ENCODE measurements at regions not wholly inside any gene's neighbourhood (a gene's known extent, or its start where the extent isn't known, plus 50 kb on each side); places are given as distances from the start of the nearest gene placed in this dataset.

GRCh38 chr15:87744815-87745214 lies 511.7 kb downstream of the NTRK3 start:
- no peaks in the 10 kb centered on the region for H3K27me3 Mint-ChIP-seq (ENCODE audit: unreplicated experiment)
- H3K27ac Mint-ChIP-seq (ENCODE audit: unreplicated experiment): no peak overlapping the region
- no peak for DNase-seq
- TF ChIP-seq CTCF (IDR thresholded peaks at IDR 0.05; ENCODE audit: unreplicated experiment): no peak
- H3K9me3 Mint-ChIP-seq (ENCODE audit: low read depth, unreplicated experiment): peaks cover 25% of the 10 kb centered on the region
- H3K36me3 Mint-ChIP-seq (ENCODE audit: insufficient read depth, unreplicated experiment): no peaks in the 10 kb centered on the region
- no peak overlapping the region for H3K4me3 Mint-ChIP-seq (ENCODE audit: low read depth, unreplicated experiment)
- BruUV-seq (replicated peaks): no TSS peak
- CTCF ChIA-PET: no interaction called here
- no peaks in the 10 kb centered on the region for H3K4me1 Mint-ChIP-seq (ENCODE audit: low read depth, unreplicated experiment)
- intact Hi-C loops (cut with micrococcal nuclease; ENCODE audit: unreplicated experiment): no loop called here

GRCh38 chr15:87743562-87743961 lies 513.0 kb downstream of the NTRK3 start:
- no peak for TF ChIP-seq CTCF (IDR thresholded peaks at IDR 0.05; ENCODE audit: unreplicated experiment)

GRCh38 chr15:87741350-87741749 lies 515.2 kb downstream of the NTRK3 start:
- Mint-ChIP-seq H3K4me1 (ENCODE audit: low read depth, unreplicated experiment) (no peaks in the 10 kb centered on the region), H3K27ac (ENCODE audit: unreplicated experiment) (no peak overlapping the region), H3K36me3 (ENCODE audit: insufficient read depth, unreplicated experiment) (no peaks in the 10 kb centered on the region), H3K9me3 (ENCODE audit: low read depth, unreplicated experiment) (peaks cover 13% of the 10 kb centered on the region), H3K27me3 (ENCODE audit: unreplicated experiment) (no peaks in the 10 kb centered on the region), H3K4me3 (ENCODE audit: low read depth, unreplicated experiment) (no peak overlapping the region)
- no peak for DNase-seq
- no peak for TF ChIP-seq CTCF (IDR thresholded peaks at IDR 0.05; ENCODE audit: unreplicated experiment)
- CTCF ChIA-PET: no interaction called here
- no TSS peak for BruUV-seq (replicated peaks)
- intact Hi-C loops (cut with micrococcal nuclease; ENCODE audit: unreplicated experiment): no loop called here

More at GRCh38 chr15:87743562-87743961, 513.0 kb downstream of the NTRK3 start:
- Mint-ChIP-seq H3K4me3 (ENCODE audit: low read depth, unreplicated experiment) (no peak overlapping the region), H3K27me3 (ENCODE audit: unreplicated experiment) (no peaks in the 10 kb centered on the region), H3K9me3 (ENCODE audit: low read depth, unreplicated experiment) (peaks cover 25% of the 10 kb centered on the region), H3K36me3 (ENCODE audit: insufficient read depth, unreplicated experiment) (no peaks in the 10 kb centered on the region), H3K27ac (ENCODE audit: unreplicated experiment) (no peak overlapping the region), H3K4me1 (ENCODE audit: low read depth, unreplicated experiment) (no peaks in the 10 kb centered on the region)
- intact Hi-C loops (cut with micrococcal nuclease; ENCODE audit: unreplicated experiment): no loop called here
- no peak for DNase-seq
- CTCF ChIA-PET: no interaction called here
- no TSS peak for BruUV-seq (replicated peaks)

- Mint-ChIP-seq H3K4me3 (ENCODE audit: low read depth, unreplicated experiment) (no peak overlapping the region), H3K36me3 (ENCODE audit: insufficient read depth, unreplicated experiment) (no peaks in the 10 kb centered on the region), H3K27ac (ENCODE audit: unreplicated experiment) (no peak overlapping the region), H3K9me3 (ENCODE audit: low read depth, unreplicated experiment) (peaks cover 13% of the 10 kb centered on the region), H3K4me1 (ENCODE audit: low read depth, unreplicated experiment) (no peaks in the 10 kb centered on the region), H3K27me3 (ENCODE audit: unreplicated experiment) (no peaks in the 10 kb centered on the region)
- CTCF ChIA-PET: no interaction called here
- no TSS peak for BruUV-seq (replicated peaks)
- DNase-seq: no peak
- intact Hi-C loops (cut with micrococcal nuclease; ENCODE audit: unreplicated experiment): no loop called here
- TF ChIP-seq CTCF (IDR thresholded peaks at IDR 0.05; ENCODE audit: unreplicated experiment): no peak
Measured at GRCh38 chr15:87740655-87741344, 515.7 kb downstream of the NTRK3 start.
